K562 (cell line): ENCODE measurements at regions not wholly inside any gene's neighbourhood (a gene's known extent, or its start where the extent isn't known, plus 50 kb on each side); places are given as distances from the start of the nearest gene placed in this dataset.

Experiments used
- CREBBP ChIP-seq: IDR thresholded peaks from one replicate; pipeline ENCODE4 v1.6.1; 2012; ENCODE audit warnings: low read depth, mild to moderate bottlenecking, control low read depth, inconsistent platforms, low read length
- HDAC6 ChIP-seq: IDR thresholded peaks from 2 replicates; pipeline ENCODE4 v1.6.1; 2012; ENCODE audit warnings: low read depth, mild to moderate bottlenecking, control low read depth, inconsistent platforms, low read length, moderate library complexity
- HIVEP1 ChIP-seq: fragments of 250-450 bp; sonication (Bioruptor Pico); IDR thresholded peaks from 2 replicates; pipeline ENCODE4 v1.4.0; 2020; ENCODE audit warnings: mild to moderate bottlenecking
- MAFG ChIP-seq: fragments of 450-650 bp; conservative IDR thresholded peaks from 2 replicates; pipeline ENCODE4 v1.6.1; 2016; ENCODE audit warnings: missing genetic modification characterization, missing compliant biosample characterization
- MYC ChIP-seq, 2 experiments: fragments of 250-450 bp in 1 of 2; sonication (Bioruptor Pico) in 1 of 2; IDR thresholded peaks; 2 replicates each; pipeline versions ENCODE4 v1.5.1 to v1.6.1; 2012 to 2021; ENCODE audit warnings: low read depth in 2 of 2, borderline replicate concordance in 1 of 2, improper control_type of control experiment in 1 of 2, low read length in 1 of 2, mild to moderate bottlenecking in 1 of 2, moderate library complexity in 1 of 2
- NUFIP1 ChIP-seq: fragments of 450-650 bp; IDR thresholded peaks from 2 replicates; pipeline ENCODE4 v1.6.1; 2018; ENCODE audit not compliant: partially characterized antibody
- SIN3A ChIP-seq, 2 experiments: fragments of 150-350 bp in 1 of 2; IDR thresholded peaks; 2 replicates each; pipeline ENCODE4 v1.6.1; 2011 to 2016; ENCODE audit warnings: borderline replicate concordance in 2 of 2, low read depth in 2 of 2, low read length in 2 of 2, mild to moderate bottlenecking in 2 of 2, moderate library complexity in 2 of 2; ENCODE audit not compliant: control insufficient read depth in 1 of 2
- SPI1 ChIP-seq: IDR thresholded peaks from 2 replicates; pipeline ENCODE4 v1.6.1; 2011; ENCODE audit warnings: low read depth, low read length, control low read depth, borderline replicate concordance
- ZFX ChIP-seq: sonication (generic); formaldehyde crosslinking; IDR thresholded peaks from 2 replicates; pipeline ENCODE4 v1.8.0; 2022; ENCODE audit warnings: mild to moderate bottlenecking, missing genetic modification reagents, moderate library complexity
- ZNF57 ChIP-seq: fragments of 450-650 bp; formaldehyde crosslinking; IDR thresholded peaks from 2 replicates; pipeline ENCODE4 v1.4.0; 2020; ENCODE audit warnings: mild to moderate bottlenecking, moderate library complexity
- TF ChIP-seq, protein P1 (sequence below): sonication (generic); formaldehyde crosslinking; IDR thresholded peaks from 2 replicates; pipeline ENCODE4 v1.8.0; 2022; ENCODE audit warnings: missing genetic modification reagents, mild to moderate bottlenecking, borderline replicate concordance
- TF ChIP-seq, protein P2 (sequence below), 2 experiments: fragments of 450-650 bp; conservative IDR thresholded peaks; 2 replicates each; pipeline ENCODE4 v1.6.1; 2017; ENCODE audit warnings: mild to moderate bottlenecking in 2 of 2, moderate library complexity in 2 of 2
- TF ChIP-seq, protein P3 (sequence below), 3 experiments: IDR thresholded peaks in 2 of 3; conservative IDR thresholded peaks in 1 of 3; 2 replicates each; pipeline ENCODE4 v1.5.1; 2011 to 2012; ENCODE audit warnings: low read length in 3 of 3, mild to moderate bottlenecking in 3 of 3, control low read depth in 2 of 3, improper control_type of control experiment in 1 of 3, inconsistent platforms in 1 of 3, low read depth in 1 of 3, mixed read lengths in 1 of 3, moderate library complexity in 1 of 3; ENCODE audit not compliant: insufficient read depth in 2 of 3

DNA sequence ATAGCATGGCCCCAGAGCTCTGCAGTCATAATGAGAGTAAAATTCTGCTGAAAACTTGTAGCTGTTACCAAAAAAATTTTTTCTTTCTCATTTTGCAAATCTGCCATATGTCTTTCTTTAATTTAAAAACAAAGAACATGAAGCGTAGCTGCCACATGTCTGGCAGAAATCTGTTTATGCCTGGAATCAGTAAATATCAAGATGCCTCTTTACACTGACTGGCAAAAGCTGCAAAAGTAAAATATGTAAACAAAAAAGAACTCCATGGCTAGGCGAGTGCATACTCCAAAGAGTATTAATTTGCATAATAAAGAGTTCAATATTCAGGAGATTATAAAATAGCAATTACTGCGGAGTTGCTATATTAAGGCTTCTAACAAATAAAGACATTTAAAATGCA, 130.9 kb upstream of the SP8 start:
- TF ChIP-seq SIN3A (IDR thresholded peaks at IDR 0.05; ENCODE audit: borderline replicate concordance in 2 of 2, control insufficient read depth in 1 of 2, low read depth in 2 of 2, low read length in 2 of 2): no peak
- TF ChIP-seq SPI1: no peak
- no peak for TF ChIP-seq ZNF57 (CRISPR knock-in tag)
- TF ChIP-seq MYC (IDR thresholded peaks at IDR 0.05; ENCODE audit: low read depth, low read length): no peak
- TF ChIP-seq MYC (CRISPR knock-in tag; IDR thresholded peaks at IDR 0.05; ENCODE audit: borderline replicate concordance, low read depth): no peak
- TF ChIP-seq HDAC6: no peak
- TF ChIP-seq, protein P1, sequence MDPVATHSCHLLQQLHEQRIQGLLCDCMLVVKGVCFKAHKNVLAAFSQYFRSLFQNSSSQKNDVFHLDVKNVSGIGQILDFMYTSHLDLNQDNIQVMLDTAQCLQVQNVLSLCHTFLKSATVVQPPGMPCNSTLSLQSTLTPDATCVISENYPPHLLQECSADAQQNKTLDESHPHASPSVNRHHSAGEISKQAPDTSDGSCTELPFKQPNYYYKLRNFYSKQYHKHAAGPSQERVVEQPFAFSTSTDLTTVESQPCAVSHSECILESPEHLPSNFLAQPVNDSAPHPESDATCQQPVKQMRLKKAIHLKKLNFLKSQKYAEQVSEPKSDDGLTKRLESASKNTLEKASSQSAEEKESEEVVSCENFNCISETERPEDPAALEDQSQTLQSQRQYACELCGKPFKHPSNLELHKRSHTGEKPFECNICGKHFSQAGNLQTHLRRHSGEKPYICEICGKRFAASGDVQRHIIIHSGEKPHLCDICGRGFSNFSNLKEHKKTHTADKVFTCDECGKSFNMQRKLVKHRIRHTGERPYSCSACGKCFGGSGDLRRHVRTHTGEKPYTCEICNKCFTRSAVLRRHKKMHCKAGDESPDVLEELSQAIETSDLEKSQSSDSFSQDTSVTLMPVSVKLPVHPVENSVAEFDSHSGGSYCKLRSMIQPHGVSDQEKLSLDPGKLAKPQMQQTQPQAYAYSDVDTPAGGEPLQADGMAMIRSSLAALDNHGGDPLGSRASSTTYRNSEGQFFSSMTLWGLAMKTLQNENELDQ: no peak
- TF ChIP-seq, protein P2, sequence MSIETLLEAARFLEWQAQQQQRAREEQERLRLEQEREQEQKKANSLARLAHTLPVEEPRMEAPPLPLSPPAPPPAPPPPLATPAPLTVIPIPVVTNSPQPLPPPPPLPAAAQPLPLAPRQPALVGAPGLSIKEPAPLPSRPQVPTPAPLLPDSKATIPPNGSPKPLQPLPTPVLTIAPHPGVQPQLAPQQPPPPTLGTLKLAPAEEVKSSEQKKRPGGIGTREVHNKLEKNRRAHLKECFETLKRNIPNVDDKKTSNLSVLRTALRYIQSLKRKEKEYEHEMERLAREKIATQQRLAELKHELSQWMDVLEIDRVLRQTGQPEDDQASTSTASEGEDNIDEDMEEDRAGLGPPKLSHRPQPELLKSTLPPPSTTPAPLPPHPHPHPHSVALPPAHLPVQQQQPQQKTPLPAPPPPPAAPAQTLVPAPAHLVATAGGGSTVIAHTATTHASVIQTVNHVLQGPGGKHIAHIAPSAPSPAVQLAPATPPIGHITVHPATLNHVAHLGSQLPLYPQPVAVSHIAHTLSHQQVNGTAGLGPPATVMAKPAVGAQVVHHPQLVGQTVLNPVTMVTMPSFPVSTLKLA (conservative IDR thresholded peaks at IDR 0.05): no peak
- no peak for TF ChIP-seq HIVEP1
- TF ChIP-seq MAFG: no peak
- TF ChIP-seq, protein P3, sequence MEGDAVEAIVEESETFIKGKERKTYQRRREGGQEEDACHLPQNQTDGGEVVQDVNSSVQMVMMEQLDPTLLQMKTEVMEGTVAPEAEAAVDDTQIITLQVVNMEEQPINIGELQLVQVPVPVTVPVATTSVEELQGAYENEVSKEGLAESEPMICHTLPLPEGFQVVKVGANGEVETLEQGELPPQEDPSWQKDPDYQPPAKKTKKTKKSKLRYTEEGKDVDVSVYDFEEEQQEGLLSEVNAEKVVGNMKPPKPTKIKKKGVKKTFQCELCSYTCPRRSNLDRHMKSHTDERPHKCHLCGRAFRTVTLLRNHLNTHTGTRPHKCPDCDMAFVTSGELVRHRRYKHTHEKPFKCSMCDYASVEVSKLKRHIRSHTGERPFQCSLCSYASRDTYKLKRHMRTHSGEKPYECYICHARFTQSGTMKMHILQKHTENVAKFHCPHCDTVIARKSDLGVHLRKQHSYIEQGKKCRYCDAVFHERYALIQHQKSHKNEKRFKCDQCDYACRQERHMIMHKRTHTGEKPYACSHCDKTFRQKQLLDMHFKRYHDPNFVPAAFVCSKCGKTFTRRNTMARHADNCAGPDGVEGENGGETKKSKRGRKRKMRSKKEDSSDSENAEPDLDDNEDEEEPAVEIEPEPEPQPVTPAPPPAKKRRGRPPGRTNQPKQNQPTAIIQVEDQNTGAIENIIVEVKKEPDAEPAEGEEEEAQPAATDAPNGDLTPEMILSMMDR (IDR thresholded peaks at IDR 0.05 in 2 of 3, conservative IDR thresholded peaks at IDR 0.05 in 1 of 3; ENCODE audit: insufficient read depth in 2 of 3, low read depth in 1 of 3, low read length in 3 of 3): no peak
- no peak for TF ChIP-seq CREBBP
- no peak for TF ChIP-seq ZFX (CRISPR knock-in tag)
- TF ChIP-seq NUFIP1: no peak
